ENCODE measurements at regions not wholly inside any gene's neighbourhood (a gene's known extent, or its start where the extent isn't known, plus 50 kb on each side); places are given as distances from the start of the nearest gene placed in this dataset.

DNA sequence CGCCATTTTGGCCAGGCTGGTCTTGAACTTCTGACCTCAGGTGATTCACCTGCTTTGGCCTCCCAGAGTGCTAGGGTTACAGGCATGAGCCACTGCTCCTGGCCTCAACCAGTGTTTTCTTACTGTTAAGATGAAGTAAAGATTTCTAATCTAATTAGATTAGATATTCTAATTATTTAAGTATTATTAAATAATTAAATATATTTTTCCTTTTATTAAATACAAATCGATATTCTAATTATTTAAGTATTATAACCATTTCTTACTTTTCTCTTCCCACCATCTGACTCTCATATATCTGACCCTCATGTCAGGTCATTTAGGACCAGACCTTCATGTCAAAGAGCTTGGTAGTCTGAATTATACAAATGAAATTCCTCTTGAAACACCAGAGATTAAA lies 1291.9 kb upstream of the EPHA6 start:
- Mint-ChIP-seq H3K9me3 (no peaks in the 10 kb centered on the region), H3K4me3 (no peak overlapping the region), H3K27me3 (no peaks in the 10 kb centered on the region), H3K27ac (no peak overlapping the region), H3K36me3 (ENCODE audit: low read depth) (no peaks in the 10 kb centered on the region), H3K4me1 (ENCODE audit: low read depth) (no peaks in the 10 kb centered on the region)
- H3K27ac ChIP-seq (ENCODE audit: low read depth in 1 of 2, low read length in 2 of 2), result no peak overlapping the region
- ATAC-seq (ENCODE audit: poor library complexity) (no peak), DNase-seq (no peak)
- CTCF ChIA-PET, result no interaction called here
- TF ChIP-seq, protein P1, sequence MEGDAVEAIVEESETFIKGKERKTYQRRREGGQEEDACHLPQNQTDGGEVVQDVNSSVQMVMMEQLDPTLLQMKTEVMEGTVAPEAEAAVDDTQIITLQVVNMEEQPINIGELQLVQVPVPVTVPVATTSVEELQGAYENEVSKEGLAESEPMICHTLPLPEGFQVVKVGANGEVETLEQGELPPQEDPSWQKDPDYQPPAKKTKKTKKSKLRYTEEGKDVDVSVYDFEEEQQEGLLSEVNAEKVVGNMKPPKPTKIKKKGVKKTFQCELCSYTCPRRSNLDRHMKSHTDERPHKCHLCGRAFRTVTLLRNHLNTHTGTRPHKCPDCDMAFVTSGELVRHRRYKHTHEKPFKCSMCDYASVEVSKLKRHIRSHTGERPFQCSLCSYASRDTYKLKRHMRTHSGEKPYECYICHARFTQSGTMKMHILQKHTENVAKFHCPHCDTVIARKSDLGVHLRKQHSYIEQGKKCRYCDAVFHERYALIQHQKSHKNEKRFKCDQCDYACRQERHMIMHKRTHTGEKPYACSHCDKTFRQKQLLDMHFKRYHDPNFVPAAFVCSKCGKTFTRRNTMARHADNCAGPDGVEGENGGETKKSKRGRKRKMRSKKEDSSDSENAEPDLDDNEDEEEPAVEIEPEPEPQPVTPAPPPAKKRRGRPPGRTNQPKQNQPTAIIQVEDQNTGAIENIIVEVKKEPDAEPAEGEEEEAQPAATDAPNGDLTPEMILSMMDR (IDR thresholded peaks at IDR 0.05), result no peak
- no peaks in the 10 kb centered on the region for H3K27me3 ChIP-seq (ENCODE audit: control insufficient read depth in 1 of 2, insufficient read depth in 2 of 2, low read length in 2 of 2)
- no peaks in the 10 kb centered on the region for H3K36me3 ChIP-seq (ENCODE audit: insufficient read depth, low read length)
- H3K9me3 ChIP-seq (ENCODE audit: control insufficient read depth in 1 of 2, insufficient read depth in 1 of 2, low read length in 2 of 2), result no peaks in the 10 kb centered on the region
- no peak overlapping the region for H3K4me3 ChIP-seq (ENCODE audit: low read length)
- POLR2A ChIA-PET, result no interaction called here
- H3K4me1 ChIP-seq (ENCODE audit: insufficient read depth, low read length), result no peaks in the 10 kb centered on the region
- intact Hi-C loops (cut with DNase I, micrococcal nuclease), result no loop called here

DNA sequence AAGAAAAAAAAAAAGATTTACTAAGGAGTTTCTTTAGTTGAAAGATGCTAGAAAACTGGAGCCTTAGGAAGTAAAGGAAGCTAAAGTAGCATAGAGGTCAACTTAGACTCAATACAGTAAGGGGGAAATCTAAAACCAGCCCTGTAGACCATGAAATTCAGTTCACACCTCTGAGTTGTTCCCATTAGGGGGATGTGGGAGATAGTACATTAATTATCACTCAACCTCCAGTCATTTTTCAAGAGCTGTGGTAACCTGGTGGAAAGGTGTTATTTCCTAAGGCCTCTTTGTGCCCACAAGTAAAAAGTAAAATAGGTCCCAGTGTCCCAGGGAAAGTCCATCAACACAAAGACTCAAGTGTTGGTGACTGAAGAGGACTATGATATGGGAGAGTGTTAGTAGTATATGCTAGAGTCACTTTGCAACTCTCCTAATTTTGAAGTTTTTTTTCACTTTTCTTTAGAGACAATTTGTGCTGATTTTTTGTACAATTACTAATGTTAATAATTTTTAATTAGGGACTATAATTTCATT lies 1274.4 kb upstream of the EPHA6 start:
- H3K36me3 ChIP-seq (ENCODE audit: insufficient read depth, low read length), result no peaks in the 10 kb centered on the region
- intact Hi-C loops (cut with DNase I, micrococcal nuclease), result no loop called here
- TF ChIP-seq, protein P1 (IDR thresholded peaks at IDR 0.05), result no peak
- ATAC-seq (ENCODE audit: poor library complexity), result no peak
- Mint-ChIP-seq H3K9me3 (peaks cover 4% of the 10 kb centered on the region), H3K36me3 (ENCODE audit: low read depth) (no peaks in the 10 kb centered on the region), H3K4me1 (ENCODE audit: low read depth) (no peaks in the 10 kb centered on the region), H3K27me3 (no peaks in the 10 kb centered on the region), H3K27ac (no peak overlapping the region), H3K4me3 (no peak overlapping the region)
- no peak for DNase-seq
- H3K9me3 ChIP-seq (ENCODE audit: control insufficient read depth in 1 of 2, insufficient read depth in 1 of 2, low read length in 2 of 2), result peaks cover 0 to 4% of the 10 kb centered on the region in 2 experiments
- H3K27ac ChIP-seq (ENCODE audit: low read depth in 1 of 2, low read length in 2 of 2), result no peak overlapping the region
- POLR2A ChIA-PET, result no interaction called here
- no peaks in the 10 kb centered on the region for H3K4me1 ChIP-seq (ENCODE audit: insufficient read depth, low read length)
- CTCF ChIA-PET, result no interaction called here
- no peaks in the 10 kb centered on the region for H3K27me3 ChIP-seq (ENCODE audit: control insufficient read depth in 1 of 2, insufficient read depth in 2 of 2, low read length in 2 of 2)
- no peak overlapping the region for H3K4me3 ChIP-seq (ENCODE audit: low read length)

DNA sequence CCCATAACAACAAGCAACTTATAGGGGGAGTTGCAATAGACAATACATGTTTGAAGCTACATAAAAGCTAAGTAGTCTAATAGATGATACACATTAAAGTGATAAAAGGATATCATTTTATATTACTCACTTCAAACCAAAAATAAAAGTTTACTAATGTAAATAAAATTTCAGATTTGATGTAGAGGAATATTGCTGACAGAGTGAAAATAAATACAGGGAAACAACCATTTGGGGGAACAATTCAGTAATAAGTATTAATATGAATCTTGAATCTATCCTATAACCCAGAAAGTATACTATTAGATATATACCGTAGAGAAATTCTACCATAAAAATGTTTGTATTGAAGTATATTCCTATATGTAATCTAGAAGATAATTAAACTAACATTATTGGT lies 1248.9 kb upstream of the EPHA6 start:
- H3K36me3 Mint-ChIP-seq (ENCODE audit: low read depth), result no peaks in the 10 kb centered on the region

More for the DNA sequence above, 1248.9 kb upstream of the EPHA6 start:
- H3K9me3 ChIP-seq (ENCODE audit: control insufficient read depth in 1 of 2, insufficient read depth in 1 of 2, low read length in 2 of 2), result peaks cover 0 to 7% of the 10 kb centered on the region in 2 experiments
- ATAC-seq (ENCODE audit: poor library complexity) (no peak), DNase-seq (no peak)
- TF ChIP-seq, protein P1 (IDR thresholded peaks at IDR 0.05), result no peak
- Mint-ChIP-seq H3K27ac (no peak overlapping the region), H3K4me3 (no peak overlapping the region), H3K4me1 (ENCODE audit: low read depth) (no peaks in the 10 kb centered on the region), H3K9me3 (peaks cover 11% of the 10 kb centered on the region), H3K27me3 (no peaks in the 10 kb centered on the region)
- no peak overlapping the region for H3K4me3 ChIP-seq (ENCODE audit: low read length)
- no peaks in the 10 kb centered on the region for H3K36me3 ChIP-seq (ENCODE audit: insufficient read depth, low read length)
- H3K4me1 ChIP-seq (ENCODE audit: insufficient read depth, low read length), result no peaks in the 10 kb centered on the region
- CTCF ChIA-PET, result no interaction called here
- intact Hi-C loops (cut with DNase I, micrococcal nuclease), result no loop called here
- POLR2A ChIA-PET, result no interaction called here
- no peaks in the 10 kb centered on the region for H3K27me3 ChIP-seq (ENCODE audit: control insufficient read depth in 1 of 2, insufficient read depth in 2 of 2, low read length in 2 of 2)
- no peak overlapping the region for H3K27ac ChIP-seq (ENCODE audit: low read depth in 1 of 2, low read length in 2 of 2)
